IgD-negative memory B cell (primary cell): ENCODE measurements at regions not wholly inside any gene's neighbourhood (a gene's known extent, or its start where the extent isn't known, plus 50 kb on each side); places are given as distances from the start of the nearest gene placed in this dataset.
"Not testable (repeated sequence)": the region's sequence is repeated elsewhere in the genome, so short reads cannot be mapped to it uniquely, and the experiment has no call there.

ENCODE experiments used
- H3K27ac Mint-ChIP-seq, 3 donors: one replicate each; pipeline ENCODE4 v1.8.0; 2020 to 2022; ENCODE audit warnings: mild to moderate bottlenecking in 3 of 3, mixed read lengths in 3 of 3, moderate library complexity in 1 of 3
- H3K27me3 Mint-ChIP-seq: one replicate; pipeline ENCODE4 v1.8.0; 2021; ENCODE audit warnings: mixed read lengths
- H3K36me3 Mint-ChIP-seq: one replicate; pipeline ENCODE4 v1.8.0; 2020; ENCODE audit warnings: mild to moderate bottlenecking, mixed read lengths
- H3K4me1 Mint-ChIP-seq, 3 donors: one replicate each; pipeline ENCODE4 v1.8.0; 2020 to 2022; ENCODE audit warnings: mixed read lengths in 3 of 3, mild to moderate bottlenecking in 1 of 3
- H3K4me3 Mint-ChIP-seq, 4 donors: one replicate each; pipeline ENCODE4 v1.8.0; 2020 to 2022; ENCODE audit warnings: mild to moderate bottlenecking in 4 of 4, mixed read lengths in 4 of 4, moderate library complexity in 3 of 4
- H3K9me3 Mint-ChIP-seq, 3 donors: one replicate each; pipeline ENCODE4 v1.8.0; 2020 to 2021; ENCODE audit warnings: mixed read lengths in 3 of 3, mild to moderate bottlenecking in 1 of 3

- not testable (repeated sequence) for H3K27ac Mint-ChIP-seq, H3K4me1 Mint-ChIP-seq, H3K4me3 Mint-ChIP-seq, H3K9me3 Mint-ChIP-seq, H3K27me3 Mint-ChIP-seq, H3K36me3 Mint-ChIP-seq
Measured at GRCh38 chr17:31611053-31611452, 219.6 kb downstream of the RAB11FIP4 start.

GRCh38 chr17:31609996-31610910, 218.8 kb downstream of the RAB11FIP4 start:
- no peaks in the 10 kb centered on the region for H3K9me3 Mint-ChIP-seq

GRCh38 chr17:31609331-31609730, 217.9 kb downstream of the RAB11FIP4 start:
- H3K4me1 Mint-ChIP-seq: no peaks in the 10 kb centered on the region
- H3K27me3 Mint-ChIP-seq: peaks cover 5% of the 10 kb centered on the region
- H3K36me3 Mint-ChIP-seq: no peaks in the 10 kb centered on the region
- no peak overlapping the region for H3K27ac Mint-ChIP-seq
- no peak overlapping the region for H3K4me3 Mint-ChIP-seq
- H3K9me3 Mint-ChIP-seq: no peaks in the 10 kb centered on the region

More at GRCh38 chr17:31609996-31610910, 218.8 kb downstream of the RAB11FIP4 start:
- Mint-ChIP-seq H3K36me3 (no peaks in the 10 kb centered on the region), H3K4me3 (no peak overlapping the region), H3K27me3 (peaks cover 4% of the 10 kb centered on the region), H3K4me1 (no peaks in the 10 kb centered on the region), H3K27ac (no peak overlapping the region)

- Mint-ChIP-seq H3K9me3 (no peaks in the 10 kb centered on the region), H3K27me3 (peaks cover 5% of the 10 kb centered on the region), H3K4me3 (no peak overlapping the region), H3K27ac (no peak overlapping the region), H3K4me1 (no peaks in the 10 kb centered on the region), H3K36me3 (no peaks in the 10 kb centered on the region)
Measured at GRCh38 chr17:31608659-31609254, 217.3 kb downstream of the RAB11FIP4 start.

GRCh38 chr17:31605761-31606160, 214.3 kb downstream of the RAB11FIP4 start:
- Mint-ChIP-seq H3K27me3 (peaks cover 3% of the 10 kb centered on the region), H3K36me3 (no peaks in the 10 kb centered on the region), H3K4me1 (no peaks in the 10 kb centered on the region), H3K4me3 (no peak overlapping the region), H3K9me3 (no peaks in the 10 kb centered on the region), H3K27ac (no peak overlapping the region)

- Mint-ChIP-seq H3K4me1 (no peaks in the 10 kb centered on the region), H3K27ac (no peak overlapping the region), H3K4me3 (no peak overlapping the region), H3K27me3 (peaks cover 3% of the 10 kb centered on the region), H3K36me3 (no peaks in the 10 kb centered on the region), H3K9me3 (no peaks in the 10 kb centered on the region)
Measured at GRCh38 chr17:31604936-31605335, 213.5 kb downstream of the RAB11FIP4 start.

- H3K4me1 Mint-ChIP-seq: peaks cover 5 to 19% (median 16%) of the 10 kb centered on the region in 3 donors
- not testable (repeated sequence) for H3K4me3 Mint-ChIP-seq, H3K9me3 Mint-ChIP-seq, H3K27me3 Mint-ChIP-seq, H3K36me3 Mint-ChIP-seq, H3K27ac Mint-ChIP-seq
Measured at GRCh38 chr17:31600144-31600543, 208.7 kb downstream of the RAB11FIP4 start.

GRCh38 chr17:31598921-31599571, 207.6 kb downstream of the RAB11FIP4 start:
- H3K4me3 Mint-ChIP-seq: no peak overlapping the region
- H3K27me3 Mint-ChIP-seq: no peaks in the 10 kb centered on the region
- H3K4me1 Mint-ChIP-seq: peaks cover 10 to 20% (median 17%) of the 10 kb centered on the region in 3 donors
- peak overlapping the region in 1 of 3 donors; percentile 46 for H3K27ac Mint-ChIP-seq
- no peaks in the 10 kb centered on the region for H3K36me3 Mint-ChIP-seq
- H3K9me3 Mint-ChIP-seq: no peaks in the 10 kb centered on the region

- Mint-ChIP-seq H3K4me1 (peaks cover 12 to 20% (median 17%) of the 10 kb centered on the region in 3 donors), H3K4me3 (no peak overlapping the region), H3K27me3 (no peaks in the 10 kb centered on the region), H3K9me3 (no peaks in the 10 kb centered on the region), H3K36me3 (no peaks in the 10 kb centered on the region), H3K27ac (no peak overlapping the region)
Measured at GRCh38 chr17:31598399-31598782, 206.9 kb downstream of the RAB11FIP4 start.

- Mint-ChIP-seq H3K36me3 (no peaks in the 10 kb centered on the region), H3K4me1 (peaks cover 17 to 23% (median 17%) of the 10 kb centered on the region in 3 donors), H3K4me3 (peak overlapping the region in 1 of 4 donors; percentile 77), H3K9me3 (no peaks in the 10 kb centered on the region), H3K27ac (no peak overlapping the region), H3K27me3 (no peaks in the 10 kb centered on the region)
Measured at GRCh38 chr17:31597646-31598398, 206.3 kb downstream of the RAB11FIP4 start.

GRCh38 chr17:31596382-31597323, 205.2 kb downstream of the RAB11FIP4 start:
- Mint-ChIP-seq H3K4me1 (peaks cover 17 to 23% (median 18%) of the 10 kb centered on the region in 3 donors), H3K27ac (peak overlapping the region; percentile 13 to 31 (median 17)), H3K36me3 (no peaks in the 10 kb centered on the region), H3K27me3 (no peaks in the 10 kb centered on the region), H3K4me3 (peak overlapping the region in 2 of 4 donors; percentile 77 to 87), H3K9me3 (no peaks in the 10 kb centered on the region)

- Mint-ChIP-seq H3K27ac (no peak overlapping the region), H3K27me3 (no peaks in the 10 kb centered on the region), H3K4me1 (peaks cover 17 to 23% (median 18%) of the 10 kb centered on the region in 3 donors), H3K9me3 (no peaks in the 10 kb centered on the region), H3K4me3 (no peak overlapping the region), H3K36me3 (no peaks in the 10 kb centered on the region)
Measured at GRCh38 chr17:31595666-31596381, 204.3 kb downstream of the RAB11FIP4 start.

- no peaks in the 10 kb centered on the region for H3K9me3 Mint-ChIP-seq
- H3K36me3 Mint-ChIP-seq: no peaks in the 10 kb centered on the region
- H3K27me3 Mint-ChIP-seq: no peaks in the 10 kb centered on the region
- H3K4me3 Mint-ChIP-seq: no peak overlapping the region
- H3K27ac Mint-ChIP-seq: no peak overlapping the region
- H3K4me1 Mint-ChIP-seq: peaks cover 17 to 23% (median 18%) of the 10 kb centered on the region in 3 donors
Measured at GRCh38 chr17:31595076-31595475, 203.6 kb downstream of the RAB11FIP4 start.
